K562 (cell line): ENCODE measurements at regions not wholly inside any gene's neighbourhood (a gene's known extent, or its start where the extent isn't known, plus 50 kb on each side); places are given as distances from the start of the nearest gene placed in this dataset.

Experiments
- ATAC-seq: fragments of 200-7000 bp; cut with Tn5 transposase; 3 replicates; pipeline ENCODE4 v1.9.1; 2020; ENCODE audit warnings: moderate library complexity
- BruUV-seq: library from RNA; stranded (reverse); fragments of 400-500 nt; replicated peaks from 2 replicates; lab custom pipeline; 2021; lab: Mats Ljungman, UMichigan
- CTCF ChIA-PET: fragments of 300-600 bp; formaldehyde crosslinking; extraction: SDS; loops from one replicate; lab custom pipeline; 2021; ENCODE audit warnings: low intra/inter-chr PET ratio; lab: Yijun Ruan, JAX
- POLR2A ChIA-PET: fragments of 300-600, 350-650 bp; sonication (Branson Sonifier 250); formaldehyde crosslinking; extraction: SDS; loops from one replicate; lab custom pipeline; 2021; ENCODE audit warnings: antibody characterized with exemption, inconsistent platforms; lab: Yijun Ruan, JAX
- DNase-seq, 4 experiments: peaks; one replicate each; pipeline versions ENCODE4 v3.0.0 to v3.0.0-alpha.2; 2011 to 2018; ENCODE audit warnings: low spot score in 3 of 4, mixed read lengths in 3 of 4; ENCODE audit errors: extremely low read depth in 1 of 4
- FAIRE-seq: peaks from 2 replicates; lab custom pipeline; 2011; peaks lifted over from hg19 to GRCh38; lab: Jason Lieb, UNC
- H2AFZ ChIP-seq: 2 replicates; pipeline ENCODE4 v1.6.0; 2011; ENCODE audit warnings: low read depth, low read length, control low read depth, inconsistent platforms
- H3K27ac ChIP-seq: fragments of 200-600 bp; 3 replicates; pipeline ENCODE4 v1.8.0; 2011; ENCODE audit warnings: low read depth, mild to moderate bottlenecking, control low read depth, inconsistent platforms, low read length, moderate library complexity, mixed read lengths; ENCODE audit errors: extremely low read depth
- H3K27me3 ChIP-seq, 2 experiments: fragments of 300-600 bp in 1 of 2; 2 replicates in 1 of 2; 3 replicates in 1 of 2; pipeline versions ENCODE4 v1.6.0 to v1.8.0; 2011; ENCODE audit warnings: inconsistent platforms in 2 of 2, low read length in 2 of 2, mild to moderate bottlenecking in 1 of 2, mixed read lengths in 1 of 2, moderate library complexity in 1 of 2; ENCODE audit not compliant: control insufficient read depth in 2 of 2, insufficient read depth in 2 of 2
- H3K36me3 ChIP-seq: fragments of 300-600 bp; 3 replicates; pipeline ENCODE4 v1.8.0; 2011; ENCODE audit warnings: mild to moderate bottlenecking, low read length, inconsistent platforms; ENCODE audit not compliant: control insufficient read depth, insufficient read depth
- H3K4me1 ChIP-seq, 2 experiments: fragments of 200-600 bp in 1 of 2; replicated peaks in 1 of 2; 2 replicates in 1 of 2; 3 replicates in 1 of 2; pipeline versions ENCODE4 v1.5.1 to v1.8.0; 2011; ENCODE audit warnings: inconsistent platforms in 2 of 2, low read length in 2 of 2, mild to moderate bottlenecking in 1 of 2, mixed read lengths in 1 of 2, moderate library complexity in 1 of 2; ENCODE audit not compliant: control insufficient read depth in 2 of 2, insufficient read depth in 2 of 2
- H3K4me2 ChIP-seq: 2 replicates; pipeline ENCODE4 v1.6.1; 2011; ENCODE audit warnings: low read length, control low read depth, inconsistent platforms, mixed read lengths; ENCODE audit not compliant: insufficient read depth
- H3K4me3 ChIP-seq: fragments of 200-600 bp; sonication (generic), shearing (Covaris generic); 2 replicates; pipeline ENCODE4 v1.5.1; 2016; ENCODE audit warnings: control low read depth, inconsistent platforms
- H3K79me2 ChIP-seq: fragments of 200-600 bp; 3 replicates; pipeline ENCODE4 v1.8.0; 2011; ENCODE audit warnings: low read length, inconsistent platforms; ENCODE audit not compliant: control insufficient read depth, insufficient read depth
- H3K9ac ChIP-seq, 2 experiments: 2 replicates each; pipeline versions ENCODE4 v1.6.0 to v1.6.1; 2011; ENCODE audit warnings: low read depth in 2 of 2, low read length in 2 of 2, control low read depth in 1 of 2, inconsistent platforms in 1 of 2, mild to moderate bottlenecking in 1 of 2, mixed read lengths in 1 of 2; ENCODE audit not compliant: insufficient read depth in 1 of 2
- H3K9me1 ChIP-seq: one replicate; pipeline ENCODE4 v1.6.0; 2011; ENCODE audit warnings: inconsistent platforms, mild to moderate bottlenecking, low read length, moderate library complexity; ENCODE audit not compliant: control insufficient read depth, insufficient read depth
- H3K9me3 ChIP-seq: replicated peaks from 2 replicates; pipeline ENCODE4 v1.5.1; 2011; ENCODE audit warnings: low read depth, low read length, inconsistent platforms; ENCODE audit not compliant: control insufficient read depth, insufficient read depth
- H4K20me1 ChIP-seq: replicated peaks from 2 replicates; pipeline ENCODE4 v1.6.1; 2011; ENCODE audit warnings: low read length, inconsistent platforms, mixed read lengths; ENCODE audit not compliant: control insufficient read depth, insufficient read depth
- BCOR ChIP-seq: fragments of 450-650 bp; IDR thresholded peaks from 2 replicates; pipeline ENCODE4 v1.6.1; 2016
- CREBBP ChIP-seq: IDR thresholded peaks from one replicate; pipeline ENCODE4 v1.6.1; 2012; ENCODE audit warnings: low read depth, mild to moderate bottlenecking, control low read depth, inconsistent platforms, low read length
- KAT2B ChIP-seq: IDR thresholded peaks from one replicate; pipeline ENCODE4 v1.6.1; 2012; ENCODE audit warnings: low read depth, mild to moderate bottlenecking, control low read depth, inconsistent platforms, low read length, moderate library complexity
- KDM1A ChIP-seq, 2 experiments: fragments of 450-650 bp; IDR thresholded peaks; 2 replicates each; pipeline ENCODE4 v1.6.1; 2016; ENCODE audit warnings: mild to moderate bottlenecking in 2 of 2
- NFIC ChIP-seq: fragments of 450-650 bp; IDR thresholded peaks from 2 replicates; pipeline ENCODE4 v1.6.1; 2017; ENCODE audit warnings: mild to moderate bottlenecking, inconsistent platforms
- SMARCA5 ChIP-seq: fragments of 450-650 bp; IDR thresholded peaks from 2 replicates; pipeline ENCODE4 v1.6.1; 2016
- ZFP36 ChIP-seq: fragments of 150-350 bp; IDR thresholded peaks from 2 replicates; pipeline ENCODE4 v1.6.1; 2018; ENCODE audit warnings: low read length, low read depth; ENCODE audit not compliant: partially characterized antibody
- WGBS: fragments of 100-300 bp; shearing (Covaris generic); methylation state at CpG from one replicate; pipeline ENCODE4 v1.1.6; 2016; ENCODE audit warnings: low coverage, mixed read lengths; ENCODE audit not compliant: insufficient coverage; ENCODE audit errors: missing lambda C conversion rate; 5-methylcytosine and 5-hydroxymethylcytosine counted together
- in situ Hi-C: fragments of 300-500 bp; cut with MboI; formaldehyde crosslinking; loops from 4 replicates; pipeline ENCODE4 v1.15.0; 2018; ENCODE audit warnings: inconsistent platforms, mixed read lengths
- intact Hi-C: fragments of 100-400 bp; cut with micrococcal nuclease; formaldehyde crosslinking; loops from 2 replicates; pipeline ENCODE4 v1.14.2; 2022
- TF ChIP-seq, protein P1 (sequence below): fragments of 250-450 bp; sonication (Bioruptor Pico); IDR thresholded peaks from 2 replicates; pipeline ENCODE4 v1.8.0; 2021; ENCODE audit warnings: borderline replicate concordance, mild to moderate bottlenecking, moderate library complexity; ENCODE audit not compliant: poor library complexity, severe bottlenecking

DNA sequence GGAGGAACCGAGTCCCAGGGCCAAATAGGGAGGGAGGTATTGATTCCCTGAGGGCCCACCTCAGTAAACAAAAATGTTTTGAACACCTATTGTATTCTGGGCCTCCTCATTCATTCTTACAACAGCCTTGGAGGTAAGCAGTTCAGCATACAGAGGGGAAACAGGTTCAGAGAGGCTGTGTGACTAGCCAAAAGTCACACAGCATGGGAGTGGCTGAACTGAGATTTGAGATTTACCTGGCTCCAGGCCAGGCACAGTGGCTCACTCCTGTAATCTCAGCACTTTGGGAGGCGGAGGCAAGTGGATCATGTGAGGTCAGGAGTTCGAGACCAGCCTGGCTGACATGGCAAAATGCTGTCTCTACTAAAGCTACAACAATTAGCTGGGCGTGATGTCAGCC is 107.2 kb downstream of the TMEM130 start:
- ChIA-PET POLR2A (no interaction called here), CTCF (no interaction called here)
- in situ Hi-C loops = no loop called here
- FAIRE-seq (no peak), DNase-seq (no peak), ATAC-seq (no peak)
- Histone ChIP-seq H3K79me2 (no peaks in the 10 kb centered on the region), H3K9me1 (no peaks in the 10 kb centered on the region), H3K9ac (no peak overlapping the region), H3K27ac (no peak overlapping the region), H4K20me1 (0 out of 2 replicates have a peak, but pooled peaks cover 4% of the 10 kb centered on the region), H3K9me3 (0 out of 2 replicates have a peak, but pooled peaks cover 3% of the 10 kb centered on the region), H3K36me3 (no peaks in the 10 kb centered on the region), H3K27me3 (peaks cover 7 to 48% of the 10 kb centered on the region in 2 experiments), H3K4me3 (no peak overlapping the region), H3K4me2 (no peak overlapping the region), H3K4me1 (no peaks in the 10 kb centered on the region), H2AFZ (no peak overlapping the region)
- no TSS peak for BruUV-seq
- intact Hi-C loops = no loop called here
- 0% methylated on average over 4 of the region's 4 CpGs for WGBS
- TF ChIP-seq BCOR = peak; percentile 75; the same call in 1 of the 2 replicates
- TF ChIP-seq KAT2B = no peak
- TF ChIP-seq CREBBP = no peak
- TF ChIP-seq SMARCA5 = peak; percentile 26; the same call in 1 of the 2 replicates
- TF ChIP-seq ZFP36 = peak; percentile 68
- TF ChIP-seq, protein P1, sequence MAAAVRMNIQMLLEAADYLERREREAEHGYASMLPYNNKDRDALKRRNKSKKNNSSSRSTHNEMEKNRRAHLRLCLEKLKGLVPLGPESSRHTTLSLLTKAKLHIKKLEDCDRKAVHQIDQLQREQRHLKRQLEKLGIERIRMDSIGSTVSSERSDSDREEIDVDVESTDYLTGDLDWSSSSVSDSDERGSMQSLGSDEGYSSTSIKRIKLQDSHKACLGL (CRISPR knock-in tag) = no peak
- peak; percentile 73 for TF ChIP-seq NFIC
- peak; percentile 68 to 78 for TF ChIP-seq KDM1A (IDR thresholded peaks at IDR 0.05)
